ENCODE measurements at regions not wholly inside any gene's neighbourhood (a gene's known extent, or its start where the extent isn't known, plus 50 kb on each side); places are given as distances from the start of the nearest gene placed in this dataset.

GRCh38 chr10:118805146-118805545 lies 50.4 kb upstream of the CACUL1 start:
- no peak for TF ChIP-seq GATA3 (IDR thresholded peaks at IDR 0.05; ENCODE audit: low read depth, low read length)

- TF ChIP-seq GATA2 (IDR thresholded peaks at IDR 0.05; ENCODE audit: low read depth, low read length) (no peak), GATA3 (IDR thresholded peaks at IDR 0.05; ENCODE audit: low read depth, low read length) (no peak)
These were observed 52.9 kb upstream of the CACUL1 start for GRCh38 chr10:118807512-118808305.

- no peak for TF ChIP-seq GATA3 (IDR thresholded peaks at IDR 0.05; ENCODE audit: low read depth, low read length)
- no peak for TF ChIP-seq GATA2 (IDR thresholded peaks at IDR 0.05; ENCODE audit: low read depth, low read length)
These were observed 54.0 kb upstream of the CACUL1 start for GRCh38 chr10:118808601-118809356.

- TF ChIP-seq GATA2 (IDR thresholded peaks at IDR 0.05; ENCODE audit: low read depth, low read length) (no peak), GATA3 (IDR thresholded peaks at IDR 0.05; ENCODE audit: low read depth, low read length) (no peak)
These were observed 54.8 kb upstream of the CACUL1 start for GRCh38 chr10:118809357-118810220.

GRCh38 chr10:118810796-118811505 lies 56.2 kb upstream of the CACUL1 start:
- TF ChIP-seq GATA3 (IDR thresholded peaks at IDR 0.05; ENCODE audit: low read depth, low read length), result no peak
- no peak for TF ChIP-seq GATA2 (IDR thresholded peaks at IDR 0.05; ENCODE audit: low read depth, low read length)

- no peak for TF ChIP-seq GATA3 (IDR thresholded peaks at IDR 0.05; ENCODE audit: low read depth, low read length)
- no peak for TF ChIP-seq GATA2 (IDR thresholded peaks at IDR 0.05; ENCODE audit: low read depth, low read length)
These were observed 57.1 kb upstream of the CACUL1 start for GRCh38 chr10:118811675-118812392.

GRCh38 chr10:118812393-118812740 lies 57.6 kb upstream of the CACUL1 start:
- no peak for TF ChIP-seq GATA3 (IDR thresholded peaks at IDR 0.05; ENCODE audit: low read depth, low read length)
- no peak for TF ChIP-seq GATA2 (IDR thresholded peaks at IDR 0.05; ENCODE audit: low read depth, low read length)

GRCh38 chr10:118816471-118817168 lies 61.9 kb upstream of the CACUL1 start:
- TF ChIP-seq GATA2 (IDR thresholded peaks at IDR 0.05; ENCODE audit: low read depth, low read length) (no peak), GATA3 (IDR thresholded peaks at IDR 0.05; ENCODE audit: low read depth, low read length) (no peak)

GRCh38 chr10:118817328-118818068 lies 62.7 kb upstream of the CACUL1 start:
- TF ChIP-seq GATA3 (IDR thresholded peaks at IDR 0.05; ENCODE audit: low read depth, low read length), result no peak
- TF ChIP-seq GATA2 (IDR thresholded peaks at IDR 0.05; ENCODE audit: low read depth, low read length), result no peak

- TF ChIP-seq GATA3 (IDR thresholded peaks at IDR 0.05; ENCODE audit: low read depth, low read length) (no peak), GATA2 (IDR thresholded peaks at IDR 0.05; ENCODE audit: low read depth, low read length) (peak; percentile 79)
These were observed 64.0 kb upstream of the CACUL1 start for GRCh38 chr10:118818621-118819221.

GRCh38 chr10:118820326-118821116 lies 65.8 kb upstream of the CACUL1 start:
- TF ChIP-seq GATA2 (IDR thresholded peaks at IDR 0.05; ENCODE audit: low read depth, low read length) (no peak), GATA3 (IDR thresholded peaks at IDR 0.05; ENCODE audit: low read depth, low read length) (no peak)

Measured in SH-SY5Y (cell line).